PC-3 (cell line): ENCODE measurements at regions not wholly inside any gene's neighbourhood (a gene's known extent, or its start where the extent isn't known, plus 50 kb on each side); places are given as distances from the start of the nearest gene placed in this dataset.

Experiments used
- CTCF ChIP-seq: fragments of 300-600 bp; sonication (generic); conservative IDR thresholded peaks from 2 replicates; pipeline ENCODE4 v1.5.1; 2017; ENCODE audit warnings: antibody characterized with exemption, low read depth, mild to moderate bottlenecking, low read length
- EZH2 ChIP-seq: fragments of 300-600 bp; sonication (generic); IDR thresholded peaks from one replicate; pipeline ENCODE4 v1.6.1; 2017; ENCODE audit warnings: antibody characterized with exemption, mild to moderate bottlenecking, low read length; ENCODE audit not compliant: unreplicated experiment
- EZH2phosphoT487 ChIP-seq: fragments of 300-600 bp; sonication (generic); IDR thresholded peaks from 2 replicates; pipeline ENCODE4 v1.6.1; 2018; ENCODE audit warnings: mild to moderate bottlenecking, antibody characterized with exemption, low read length, borderline replicate concordance

GRCh38 chr1:168821434-168821833 lies 92.4 kb upstream of the DPT start:
- no peak for TF ChIP-seq CTCF
- no peak for TF ChIP-seq EZH2
- no peak for TF ChIP-seq EZH2phosphoT487
